DOHH2 (cell line): ENCODE measurements at regions not wholly inside any gene's neighbourhood (a gene's known extent, or its start where the extent isn't known, plus 50 kb on each side); places are given as distances from the start of the nearest gene placed in this dataset.
"Not testable (repeated sequence)": the region's sequence is repeated elsewhere in the genome, so short reads cannot be mapped to it uniquely, and the experiment has no call there.

ENCODE experiments used
- H3F3A ChIP-seq: fragments of 200-600 bp; sonication (generic), shearing (Covaris generic); 2 replicates; pipeline ENCODE4 v1.6.0; 2016; ENCODE audit warnings: antibody characterized with exemption, mild to moderate bottlenecking; ENCODE audit not compliant: control insufficient read depth, insufficient read depth
- H3K27ac ChIP-seq: fragments of 200-600 bp; sonication (generic); 2 replicates; pipeline ENCODE4 v1.5.1; 2014; ENCODE audit warnings: low read depth, mild to moderate bottlenecking, low read length, moderate library complexity
- H3K27me3 ChIP-seq: fragments of 200-600 bp; sonication (generic); 2 replicates; pipeline ENCODE4 v1.6.1; 2014; ENCODE audit warnings: mild to moderate bottlenecking, low read length, mixed read lengths; ENCODE audit not compliant: control insufficient read depth
- H3K36me3 ChIP-seq: fragments of 200-600 bp; sonication (generic); 2 replicates; pipeline ENCODE4 v1.6.1; 2014; ENCODE audit warnings: mild to moderate bottlenecking, low read length, moderate library complexity, mixed read lengths; ENCODE audit not compliant: control insufficient read depth
- H3K4me1 ChIP-seq: fragments of 200-600 bp; sonication (generic); 2 replicates; pipeline ENCODE4 v1.6.1; 2014; ENCODE audit warnings: mild to moderate bottlenecking, low read length, mixed read lengths; ENCODE audit not compliant: control insufficient read depth
- H3K4me2 ChIP-seq: fragments of 200-600 bp; sonication (generic); 2 replicates; pipeline ENCODE4 v1.6.0; 2014; ENCODE audit warnings: mild to moderate bottlenecking, low read length, moderate library complexity
- H3K4me3 ChIP-seq: fragments of 200-600 bp; sonication (generic); 2 replicates; pipeline ENCODE4 v1.5.1; 2014; ENCODE audit warnings: mild to moderate bottlenecking, low read length, mixed read lengths
- H3K79me2 ChIP-seq: fragments of 200-600 bp; sonication (generic); 2 replicates; pipeline ENCODE4 v1.6.1; 2014; ENCODE audit warnings: mild to moderate bottlenecking, low read length, mixed read lengths; ENCODE audit not compliant: control insufficient read depth
- H3K9me2 ChIP-seq: fragments of 200-600 bp; sonication (generic); replicated peaks from 2 replicates; pipeline ENCODE4 v1.6.1; 2014; ENCODE audit warnings: mild to moderate bottlenecking, low read length, mixed read lengths; ENCODE audit not compliant: control insufficient read depth
- H3K9me3 ChIP-seq: fragments of 200-600 bp; sonication (generic); 2 replicates; pipeline ENCODE4 v1.6.1; 2014; ENCODE audit warnings: antibody characterized with exemption, low read length, mixed read lengths; ENCODE audit not compliant: control insufficient read depth, insufficient read depth
- H4K20me1 ChIP-seq: fragments of 200-600 bp; sonication (generic); 2 replicates; pipeline ENCODE4 v1.6.0; 2014; ENCODE audit warnings: low read depth, mild to moderate bottlenecking, antibody characterized with exemption, low read length, moderate library complexity; ENCODE audit not compliant: control insufficient read depth, insufficient read depth
- CTCF ChIP-seq: fragments of 200-600 bp; sonication (generic); IDR thresholded peaks from one replicate; pipeline ENCODE4 v1.5.1; 2014; ENCODE audit warnings: antibody characterized with exemption, mild to moderate bottlenecking, low read depth, low read length; ENCODE audit not compliant: poor library complexity, severe bottlenecking
- EZH2phosphoT487 ChIP-seq: fragments of 200-600 bp; sonication (generic); IDR thresholded peaks from 2 replicates; pipeline ENCODE4 v1.6.1; 2017; ENCODE audit warnings: borderline replicate concordance, mild to moderate bottlenecking, antibody characterized with exemption, low read length, moderate library complexity, mixed read lengths

DNA sequence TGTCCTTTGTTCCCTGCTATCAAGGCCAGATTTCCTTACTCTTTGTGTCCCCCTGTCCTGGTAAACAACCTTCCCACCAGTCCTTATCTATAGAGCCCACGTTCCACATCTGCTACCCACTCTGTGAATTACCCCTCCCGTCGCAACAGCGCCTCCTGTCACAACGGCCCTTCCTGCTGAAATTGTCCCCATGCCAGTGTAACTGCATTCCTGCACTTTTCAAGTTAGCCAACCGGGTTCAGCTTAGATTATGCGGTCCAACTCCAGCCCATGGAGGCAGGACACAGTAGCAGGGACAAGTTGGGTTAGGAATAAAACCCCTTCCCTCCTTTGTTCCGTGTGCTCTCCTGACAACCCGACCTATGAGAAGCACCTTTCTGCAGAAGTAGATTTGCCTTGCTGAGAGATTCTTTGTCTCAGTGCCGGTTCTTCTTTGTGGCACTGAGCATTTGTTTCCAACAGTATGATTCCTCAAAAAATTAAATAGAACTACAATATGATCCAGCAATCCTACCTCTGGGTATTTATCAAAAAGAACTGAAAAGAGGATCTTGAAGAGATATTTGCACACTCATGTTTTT, 180.3 kb downstream of the PTBP2 start:
- Histone ChIP-seq H3K4me3 (no peak overlapping the region), H3K27ac (no peak overlapping the region), H3K4me1 (no peaks in the 10 kb centered on the region), H3F3A (no peaks in the 10 kb centered on the region), H3K36me3 (no peaks in the 10 kb centered on the region), H3K9me2 (no peaks in the 10 kb centered on the region), H3K4me2 (no peak overlapping the region), H3K79me2 (no peaks in the 10 kb centered on the region), H4K20me1 (no peaks in the 10 kb centered on the region), H3K27me3 (no peaks in the 10 kb centered on the region), H3K9me3 (no peaks in the 10 kb centered on the region; the same call in 1 of the 2 replicates)
- TF ChIP-seq EZH2phosphoT487 = no peak
- no peak for TF ChIP-seq CTCF

DNA sequence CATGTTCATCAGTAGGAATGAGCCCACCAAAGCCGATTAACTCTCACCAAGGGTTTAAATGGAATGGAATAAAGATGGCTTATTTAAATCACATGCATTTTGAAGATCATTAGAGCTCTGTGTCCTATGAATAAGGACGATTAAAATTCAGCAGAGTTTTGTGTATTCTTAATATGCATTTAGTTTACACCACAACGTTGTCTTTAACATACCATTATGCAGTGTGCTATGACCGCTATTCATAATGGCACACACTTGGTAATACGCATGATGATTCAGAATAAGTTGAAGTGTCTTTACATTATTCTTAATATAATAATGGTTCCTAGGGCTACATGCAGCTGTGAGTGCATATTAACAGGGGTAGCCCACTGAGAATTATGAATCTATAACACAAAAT, 190.7 kb downstream of the PTBP2 start:
- Histone ChIP-seq H3F3A (no peaks in the 10 kb centered on the region), H3K27ac (no peak overlapping the region), H3K36me3 (no peaks in the 10 kb centered on the region), H3K9me3 (no peaks in the 10 kb centered on the region), H4K20me1 (no peaks in the 10 kb centered on the region), H3K4me3 (no peak overlapping the region), H3K27me3 (no peaks in the 10 kb centered on the region), H3K79me2 (no peaks in the 10 kb centered on the region), H3K9me2 (no peaks in the 10 kb centered on the region), H3K4me1 (no peaks in the 10 kb centered on the region), H3K4me2 (no peak overlapping the region)
- TF ChIP-seq CTCF = no peak
- no peak for TF ChIP-seq EZH2phosphoT487

- H3K9me3 ChIP-seq, H3K27me3 ChIP-seq, H3K4me1 ChIP-seq, H3K4me2 ChIP-seq, H3K36me3 ChIP-seq, H3K79me2 ChIP-seq, H3K4me3 ChIP-seq, H3K9me2 ChIP-seq, H3F3A ChIP-seq, H4K20me1 ChIP-seq, H3K27ac ChIP-seq: not testable (repeated sequence)
These were observed 194.1 kb downstream of the PTBP2 start for GRCh38 chr1:96915701-96916100.

GRCh38 chr1:96918406-96918805, 196.8 kb downstream of the PTBP2 start:
- H3F3A ChIP-seq = no peaks in the 10 kb centered on the region
- no peaks in the 10 kb centered on the region for H3K4me1 ChIP-seq
- H4K20me1 ChIP-seq = no peaks in the 10 kb centered on the region
- H3K9me2 ChIP-seq = no peaks in the 10 kb centered on the region
- no peaks in the 10 kb centered on the region for H3K27me3 ChIP-seq
- H3K9me3 ChIP-seq = peaks cover 4% of the 10 kb centered on the region; the same call in 1 of the 2 replicates
- no peaks in the 10 kb centered on the region for H3K79me2 ChIP-seq
- no peak overlapping the region for H3K27ac ChIP-seq
- H3K4me3 ChIP-seq = no peak overlapping the region
- H3K4me2 ChIP-seq = no peak overlapping the region
- no peaks in the 10 kb centered on the region for H3K36me3 ChIP-seq
- TF ChIP-seq CTCF (no peak), EZH2phosphoT487 (no peak)
